SU-DHL-6 (cell line): ENCODE measurements at regions not wholly inside any gene's neighbourhood (a gene's known extent, or its start where the extent isn't known, plus 50 kb on each side); places are given as distances from the start of the nearest gene placed in this dataset.

Experiments used
- EZH2phosphoT487 ChIP-seq: fragments of 200-600 bp; sonication (generic), shearing (Covaris generic); conservative IDR thresholded peaks from 2 replicates; pipeline ENCODE4 v1.6.1; 2018; ENCODE audit warnings: mild to moderate bottlenecking, antibody characterized with exemption, low read length, moderate library complexity, mixed read lengths
- TF ChIP-seq, protein P1 (sequence below): fragments of 200-600 bp; sonication (generic); IDR thresholded peaks from one replicate; pipeline ENCODE4 v1.5.1; 2017; ENCODE audit warnings: antibody characterized with exemption, mild to moderate bottlenecking, low read length, moderate library complexity; ENCODE audit not compliant: insufficient read depth, poor library complexity, severe bottlenecking

GRCh38 chr12:83997423-83997822 is 915.2 kb downstream of the SLC6A15 start:
- TF ChIP-seq, protein P1, sequence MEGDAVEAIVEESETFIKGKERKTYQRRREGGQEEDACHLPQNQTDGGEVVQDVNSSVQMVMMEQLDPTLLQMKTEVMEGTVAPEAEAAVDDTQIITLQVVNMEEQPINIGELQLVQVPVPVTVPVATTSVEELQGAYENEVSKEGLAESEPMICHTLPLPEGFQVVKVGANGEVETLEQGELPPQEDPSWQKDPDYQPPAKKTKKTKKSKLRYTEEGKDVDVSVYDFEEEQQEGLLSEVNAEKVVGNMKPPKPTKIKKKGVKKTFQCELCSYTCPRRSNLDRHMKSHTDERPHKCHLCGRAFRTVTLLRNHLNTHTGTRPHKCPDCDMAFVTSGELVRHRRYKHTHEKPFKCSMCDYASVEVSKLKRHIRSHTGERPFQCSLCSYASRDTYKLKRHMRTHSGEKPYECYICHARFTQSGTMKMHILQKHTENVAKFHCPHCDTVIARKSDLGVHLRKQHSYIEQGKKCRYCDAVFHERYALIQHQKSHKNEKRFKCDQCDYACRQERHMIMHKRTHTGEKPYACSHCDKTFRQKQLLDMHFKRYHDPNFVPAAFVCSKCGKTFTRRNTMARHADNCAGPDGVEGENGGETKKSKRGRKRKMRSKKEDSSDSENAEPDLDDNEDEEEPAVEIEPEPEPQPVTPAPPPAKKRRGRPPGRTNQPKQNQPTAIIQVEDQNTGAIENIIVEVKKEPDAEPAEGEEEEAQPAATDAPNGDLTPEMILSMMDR: no peak
- no peak for TF ChIP-seq EZH2phosphoT487
